ENCODE measurements at regions not wholly inside any gene's neighbourhood (a gene's known extent, or its start where the extent isn't known, plus 50 kb on each side); places are given as distances from the start of the nearest gene placed in this dataset.

DNA sequence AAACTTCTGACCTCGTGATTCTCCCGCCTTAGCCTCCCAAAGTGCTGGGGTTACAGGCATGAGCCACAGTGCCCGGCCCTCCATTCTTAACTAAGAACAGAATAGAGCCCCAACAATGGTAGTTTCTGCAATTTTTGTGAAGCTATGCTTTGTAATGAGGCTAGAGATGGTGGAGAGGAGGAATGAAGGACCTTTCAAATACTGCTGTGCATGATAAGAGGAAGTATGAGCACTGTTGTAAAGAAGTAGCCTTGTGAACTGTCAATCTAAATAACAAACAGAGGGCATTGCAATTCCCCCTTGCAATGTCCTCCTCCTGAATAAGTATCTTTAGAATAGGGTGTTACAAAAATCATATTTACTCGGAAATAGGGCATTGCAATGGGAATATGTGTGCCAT, 70.2 kb downstream of the EVX1 start:
- TF ChIP-seq, protein P1, sequence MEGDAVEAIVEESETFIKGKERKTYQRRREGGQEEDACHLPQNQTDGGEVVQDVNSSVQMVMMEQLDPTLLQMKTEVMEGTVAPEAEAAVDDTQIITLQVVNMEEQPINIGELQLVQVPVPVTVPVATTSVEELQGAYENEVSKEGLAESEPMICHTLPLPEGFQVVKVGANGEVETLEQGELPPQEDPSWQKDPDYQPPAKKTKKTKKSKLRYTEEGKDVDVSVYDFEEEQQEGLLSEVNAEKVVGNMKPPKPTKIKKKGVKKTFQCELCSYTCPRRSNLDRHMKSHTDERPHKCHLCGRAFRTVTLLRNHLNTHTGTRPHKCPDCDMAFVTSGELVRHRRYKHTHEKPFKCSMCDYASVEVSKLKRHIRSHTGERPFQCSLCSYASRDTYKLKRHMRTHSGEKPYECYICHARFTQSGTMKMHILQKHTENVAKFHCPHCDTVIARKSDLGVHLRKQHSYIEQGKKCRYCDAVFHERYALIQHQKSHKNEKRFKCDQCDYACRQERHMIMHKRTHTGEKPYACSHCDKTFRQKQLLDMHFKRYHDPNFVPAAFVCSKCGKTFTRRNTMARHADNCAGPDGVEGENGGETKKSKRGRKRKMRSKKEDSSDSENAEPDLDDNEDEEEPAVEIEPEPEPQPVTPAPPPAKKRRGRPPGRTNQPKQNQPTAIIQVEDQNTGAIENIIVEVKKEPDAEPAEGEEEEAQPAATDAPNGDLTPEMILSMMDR (IDR thresholded peaks at IDR 0.05; ENCODE audit: low read depth, low read length, poor library complexity, severe bottlenecking), result no peak
- TF ChIP-seq EZH2phosphoT487 (IDR thresholded peaks at IDR 0.05; ENCODE audit: borderline replicate concordance, low read length), result no peak
